ACC112 (cell line): ENCODE measurements at regions not wholly inside any gene's neighbourhood (a gene's known extent, or its start where the extent isn't known, plus 50 kb on each side); places are given as distances from the start of the nearest gene placed in this dataset.

Experiments
- H2AFZ ChIP-seq: fragments of 200-600 bp; sonication (generic); one replicate; pipeline ENCODE4 v1.6.0; 2017; ENCODE audit warnings: antibody characterized with exemption, low read length; ENCODE audit not compliant: unreplicated experiment
- H3K27ac ChIP-seq: fragments of 200-600 bp; sonication (generic); 2 replicates; pipeline ENCODE4 v1.5.1; 2014; ENCODE audit warnings: low read depth, mild to moderate bottlenecking, antibody characterized with exemption, low read length, moderate library complexity
- H3K27me3 ChIP-seq: fragments of 200-600 bp; sonication (generic); 2 replicates; pipeline ENCODE4 v1.6.1; 2014; ENCODE audit warnings: mild to moderate bottlenecking, antibody characterized with exemption, low read length, moderate library complexity, mixed read lengths; ENCODE audit not compliant: insufficient read depth
- H3K36me3 ChIP-seq: fragments of 200-600 bp; sonication (generic); 2 replicates; pipeline ENCODE4 v1.6.1; 2016; ENCODE audit warnings: mild to moderate bottlenecking, antibody characterized with exemption, low read length, moderate library complexity, mixed read lengths; ENCODE audit not compliant: insufficient read depth
- H3K4me1 ChIP-seq: fragments of 200-600 bp; sonication (generic); one replicate; pipeline ENCODE4 v1.6.1; 2016; ENCODE audit warnings: low read length, mixed read lengths; ENCODE audit not compliant: insufficient read depth, unreplicated experiment, control insufficient read depth
- H3K4me3 ChIP-seq: fragments of 200-600 bp; sonication (generic); 2 replicates; pipeline ENCODE4 v1.5.1; 2014; ENCODE audit warnings: mild to moderate bottlenecking, low read depth, low read length
- H3K79me2 ChIP-seq: fragments of 200-600 bp; sonication (generic); one replicate; pipeline ENCODE4 v1.6.0; 2016; ENCODE audit warnings: low read length; ENCODE audit not compliant: control insufficient read depth, unreplicated experiment, insufficient read depth

- Histone ChIP-seq H3K27ac (no peak overlapping the region), H3K4me3 (no peak overlapping the region), H3K79me2 (no peaks in the 10 kb centered on the region), H3K27me3 (no peaks in the 10 kb centered on the region), H3K4me1 (peaks cover 9% of the 10 kb centered on the region), H2AFZ (no peak overlapping the region), H3K36me3 (no peaks in the 10 kb centered on the region)
Measured at GRCh38 chr1:218525451-218526197, 180.5 kb downstream of the TGFB2 start.

- Histone ChIP-seq H3K79me2 (no peaks in the 10 kb centered on the region), H3K4me1 (peaks cover 9% of the 10 kb centered on the region), H3K27ac (no peak overlapping the region)
Measured at GRCh38 chr1:218526198-218526580, 181.1 kb downstream of the TGFB2 start.

GRCh38 chr1:218527737-218528136 is 182.6 kb downstream of the TGFB2 start:
- Histone ChIP-seq H3K36me3 (no peaks in the 10 kb centered on the region), H2AFZ (no peak overlapping the region), H3K27me3 (no peaks in the 10 kb centered on the region), H3K4me3 (no peak overlapping the region), H3K4me1 (peaks cover 9% of the 10 kb centered on the region), H3K27ac (no peak overlapping the region), H3K79me2 (no peaks in the 10 kb centered on the region)

More at GRCh38 chr1:218526198-218526580, 181.1 kb downstream of the TGFB2 start:
- Histone ChIP-seq H3K36me3 (no peaks in the 10 kb centered on the region), H3K27me3 (no peaks in the 10 kb centered on the region), H3K4me3 (no peak overlapping the region), H2AFZ (no peak overlapping the region)

- no peaks in the 10 kb centered on the region for H3K36me3 ChIP-seq
- peaks cover 2% of the 10 kb centered on the region for H3K4me1 ChIP-seq
- H3K4me3 ChIP-seq: no peak overlapping the region
- no peak overlapping the region for H3K27ac ChIP-seq
- H3K27me3 ChIP-seq: no peaks in the 10 kb centered on the region
- H3K79me2 ChIP-seq: no peaks in the 10 kb centered on the region
- H2AFZ ChIP-seq: peak overlapping the region; percentile 48
Measured at GRCh38 chr1:218529646-218530300, 184.6 kb downstream of the TGFB2 start.

GRCh38 chr1:218531936-218532335 is 186.8 kb downstream of the TGFB2 start:
- H2AFZ ChIP-seq: no peak overlapping the region
- no peaks in the 10 kb centered on the region for H3K79me2 ChIP-seq
- peaks cover 6% of the 10 kb centered on the region for H3K4me1 ChIP-seq
- no peaks in the 10 kb centered on the region for H3K27me3 ChIP-seq
- H3K27ac ChIP-seq: no peak overlapping the region
- no peak overlapping the region for H3K4me3 ChIP-seq
- H3K36me3 ChIP-seq: no peaks in the 10 kb centered on the region

- peak overlapping the region; percentile 88 for H3K27ac ChIP-seq
- H2AFZ ChIP-seq: peak overlapping the region; percentile 86
- peaks cover 21% of the 10 kb centered on the region for H3K4me1 ChIP-seq
- H3K79me2 ChIP-seq: no peaks in the 10 kb centered on the region
- no peak overlapping the region for H3K4me3 ChIP-seq
- H3K27me3 ChIP-seq: no peaks in the 10 kb centered on the region
- H3K36me3 ChIP-seq: no peaks in the 10 kb centered on the region
Measured at GRCh38 chr1:218536296-218536986, 191.3 kb downstream of the TGFB2 start.

GRCh38 chr1:218537122-218537913 is 192.2 kb downstream of the TGFB2 start:
- peak overlapping the region; percentile 86 for H2AFZ ChIP-seq
- H3K27ac ChIP-seq: peak overlapping the region; percentile 88
- no peaks in the 10 kb centered on the region for H3K79me2 ChIP-seq
- H3K36me3 ChIP-seq: no peaks in the 10 kb centered on the region
- H3K4me3 ChIP-seq: peak overlapping the region; percentile 31; the same call in 1 of the 2 replicates
- no peaks in the 10 kb centered on the region for H3K27me3 ChIP-seq
- H3K4me1 ChIP-seq: peaks cover 21% of the 10 kb centered on the region

GRCh38 chr1:218538341-218538740 is 193.2 kb downstream of the TGFB2 start:
- Histone ChIP-seq H3K36me3 (no peaks in the 10 kb centered on the region), H3K27ac (peak overlapping the region; percentile 88), H2AFZ (peak overlapping the region; percentile 86), H3K4me1 (peaks cover 21% of the 10 kb centered on the region), H3K79me2 (no peaks in the 10 kb centered on the region), H3K27me3 (no peaks in the 10 kb centered on the region), H3K4me3 (no peak overlapping the region)

GRCh38 chr1:218546314-218546713 is 201.2 kb downstream of the TGFB2 start:
- Histone ChIP-seq H3K4me3 (no peak overlapping the region), H3K4me1 (no peaks in the 10 kb centered on the region), H3K27ac (no peak overlapping the region), H2AFZ (no peak overlapping the region), H3K36me3 (no peaks in the 10 kb centered on the region), H3K27me3 (no peaks in the 10 kb centered on the region), H3K79me2 (no peaks in the 10 kb centered on the region)

GRCh38 chr1:218547957-218548730 is 203.0 kb downstream of the TGFB2 start:
- no peaks in the 10 kb centered on the region for H3K79me2 ChIP-seq
- H3K4me1 ChIP-seq: no peaks in the 10 kb centered on the region
- no peak overlapping the region for H2AFZ ChIP-seq
- H3K36me3 ChIP-seq: no peaks in the 10 kb centered on the region
- H3K27ac ChIP-seq: no peak overlapping the region
- H3K27me3 ChIP-seq: no peaks in the 10 kb centered on the region
- no peak overlapping the region for H3K4me3 ChIP-seq
